GM19452 (cell line): ENCODE measurements at regions not wholly inside any gene's neighbourhood (a gene's known extent, or its start where the extent isn't known, plus 50 kb on each side); places are given as distances from the start of the nearest gene placed in this dataset.

ENCODE experiments used
- ATAC-seq: cut with Tn5 transposase; IDR thresholded peaks from one replicate; pipeline ENCODE4 v1.9.1; 2021; ENCODE audit not compliant: unreplicated experiment

GRCh38 chr5:152987131-152987530 is 503.3 kb upstream of the GRIA1 start:
- no peak for ATAC-seq

DNA sequence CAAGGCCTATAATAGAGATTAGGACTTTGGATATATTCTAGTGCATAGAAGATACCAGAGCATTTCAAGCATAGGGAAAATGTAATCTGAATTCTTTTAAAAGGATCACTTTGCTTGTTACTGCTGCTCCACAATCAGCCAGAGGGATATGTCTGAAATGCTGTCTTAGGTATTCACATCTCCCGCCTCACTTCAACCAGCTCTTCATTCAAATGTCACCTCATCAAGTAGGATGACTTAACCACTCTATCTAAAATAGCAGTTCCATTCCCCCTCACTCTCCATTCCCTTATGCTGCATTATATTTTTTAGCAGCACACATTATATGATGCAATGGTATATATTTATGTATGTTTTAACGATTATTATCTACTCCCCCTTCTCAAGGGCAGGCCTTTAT is 500.3 kb upstream of the GRIA1 start:
- ATAC-seq = no peak

- ATAC-seq = no peak
Measured at GRCh38 chr5:152990649-152991048, 499.8 kb upstream of the GRIA1 start.

- ATAC-seq = no peak
Measured at GRCh38 chr5:152994033-152994680, 496.3 kb upstream of the GRIA1 start.

DNA sequence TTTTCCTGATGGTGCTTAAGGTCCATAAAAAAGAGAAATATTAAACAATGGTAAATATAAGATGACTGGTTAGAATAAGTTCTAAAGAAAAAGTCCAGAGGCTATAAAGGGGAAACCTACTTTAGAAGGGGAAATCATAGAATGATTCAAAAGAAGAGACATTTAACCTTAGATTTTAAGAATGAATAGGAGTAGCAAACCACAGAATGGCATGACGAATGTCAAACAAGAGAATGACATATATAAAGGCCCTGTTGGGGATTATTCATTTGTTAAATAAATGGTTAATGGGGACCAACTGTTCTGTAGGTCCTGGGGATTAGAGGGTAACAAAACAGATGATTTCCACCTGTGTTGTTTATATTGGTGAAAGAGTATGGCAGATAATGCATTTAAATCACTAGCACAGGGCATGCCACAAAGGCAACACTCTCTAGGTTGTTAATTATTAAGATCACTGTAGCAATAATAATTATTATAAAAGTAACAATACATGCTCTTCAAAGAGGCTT is 495.2 kb upstream of the GRIA1 start:
- ATAC-seq = no peak

- no peak for ATAC-seq
Measured at GRCh38 chr5:153005711-153006110, 484.8 kb upstream of the GRIA1 start.

- ATAC-seq = no peak
Measured at GRCh38 chr5:153006681-153007080, 483.8 kb upstream of the GRIA1 start.

GRCh38 chr5:153014194-153014593 is 476.3 kb upstream of the GRIA1 start:
- no peak for ATAC-seq

GRCh38 chr5:153018121-153018520 is 472.3 kb upstream of the GRIA1 start:
- no peak for ATAC-seq

DNA sequence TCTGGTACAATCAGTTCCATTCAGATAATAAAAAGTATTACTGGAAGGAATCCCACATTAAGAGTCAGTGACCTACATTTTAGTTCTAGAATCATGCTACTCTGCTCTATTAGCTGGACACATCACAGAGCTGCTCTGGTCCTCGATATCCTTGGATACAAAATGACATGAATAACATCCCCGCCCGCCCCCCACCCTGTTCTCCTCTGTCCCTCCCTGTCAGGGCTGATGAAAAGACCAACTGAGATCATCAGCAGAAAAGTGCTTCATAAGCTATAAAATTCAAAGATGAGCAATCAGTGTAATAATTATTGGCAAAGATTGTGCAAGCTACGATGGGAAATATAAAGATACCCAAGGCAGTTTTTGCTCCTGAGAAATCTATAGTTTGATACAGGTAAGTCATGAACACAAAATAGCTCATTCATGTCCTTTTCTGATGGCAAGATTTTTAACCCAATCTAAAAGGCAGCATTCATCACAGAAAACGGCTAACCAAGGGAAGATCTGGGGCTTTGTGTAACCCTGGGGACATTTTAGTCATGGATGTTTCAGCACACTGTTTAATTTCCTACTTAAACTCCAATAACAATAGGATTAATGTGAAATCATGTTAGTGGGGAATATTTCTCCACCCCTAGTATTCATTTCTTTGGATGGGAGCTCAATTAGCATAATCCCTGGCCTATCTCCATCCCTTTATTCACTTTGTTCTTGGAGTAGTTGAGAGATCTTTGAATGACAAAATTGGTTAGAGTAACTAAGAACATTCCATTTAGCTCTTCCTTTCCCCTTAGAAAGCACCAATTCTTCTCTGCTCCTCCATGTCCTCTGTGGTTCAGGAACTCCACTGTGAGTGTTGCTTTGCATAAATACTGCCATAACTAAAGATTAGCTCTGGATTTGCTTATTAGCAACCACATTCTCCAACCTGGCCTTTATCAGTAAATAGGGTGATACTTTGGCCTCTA is 459.4 kb upstream of the GRIA1 start:
- no peak for ATAC-seq

- no peak for ATAC-seq
Measured at GRCh38 chr5:153039501-153039900, 451.0 kb upstream of the GRIA1 start.

GRCh38 chr5:153043886-153044285 is 446.6 kb upstream of the GRIA1 start:
- no peak for ATAC-seq

DNA sequence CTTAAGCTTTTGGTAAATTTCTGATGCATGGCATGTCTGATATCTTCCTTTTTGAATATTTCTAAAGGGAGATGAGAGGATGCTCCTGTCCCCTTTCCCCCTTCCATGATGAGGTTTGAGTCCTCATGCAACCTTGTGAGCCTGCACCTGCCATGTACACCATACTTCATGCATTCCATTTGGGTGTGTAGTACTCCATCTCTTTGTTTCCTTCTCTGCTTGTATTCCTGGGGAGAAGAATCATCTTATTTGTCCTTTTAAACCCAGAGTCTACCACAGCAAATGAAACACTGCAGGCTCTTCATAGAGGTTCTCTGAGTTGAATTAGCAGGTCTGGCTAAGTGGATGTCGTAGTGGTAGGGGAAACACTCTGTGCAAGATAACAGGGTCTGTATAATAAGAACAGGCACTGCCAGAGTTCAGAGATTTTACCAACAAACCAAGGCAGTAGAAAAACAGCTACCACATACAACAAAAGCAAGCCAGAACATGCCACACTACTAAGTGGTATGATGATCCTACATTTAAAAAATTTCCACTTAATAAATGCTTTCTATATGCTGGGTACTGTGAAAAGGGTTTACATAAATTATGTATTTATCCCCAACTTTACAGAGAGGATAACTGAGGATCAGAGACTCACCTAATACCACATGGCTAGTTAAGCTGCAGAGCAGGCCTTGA is 439.8 kb upstream of the GRIA1 start:
- no peak for ATAC-seq

- no peak for ATAC-seq
Measured at GRCh38 chr5:153066281-153066680, 424.2 kb upstream of the GRIA1 start.

- ATAC-seq = no peak
Measured at GRCh38 chr5:153067869-153068268, 422.6 kb upstream of the GRIA1 start.

GRCh38 chr5:153079396-153079795 is 411.1 kb upstream of the GRIA1 start:
- ATAC-seq = no peak

DNA sequence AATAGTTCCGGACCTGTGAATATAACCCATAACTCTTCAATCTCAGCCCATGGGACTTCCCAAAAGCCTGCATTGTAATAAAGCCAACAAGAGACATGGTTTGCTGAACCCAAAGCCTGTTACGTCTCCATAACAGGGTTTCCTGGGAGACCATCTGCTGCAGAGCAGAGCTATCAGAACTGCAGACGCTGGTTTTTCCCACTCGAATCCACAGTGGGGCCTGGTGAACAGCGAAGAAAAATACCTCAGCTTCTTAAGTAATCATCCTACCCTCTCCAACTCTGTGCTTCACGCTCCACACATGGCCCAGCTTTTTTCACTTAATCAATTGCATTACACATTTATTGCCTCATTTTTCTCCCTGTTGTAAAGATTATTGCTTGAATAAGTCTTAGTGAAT is 409.5 kb upstream of the GRIA1 start:
- ATAC-seq = no peak

DNA sequence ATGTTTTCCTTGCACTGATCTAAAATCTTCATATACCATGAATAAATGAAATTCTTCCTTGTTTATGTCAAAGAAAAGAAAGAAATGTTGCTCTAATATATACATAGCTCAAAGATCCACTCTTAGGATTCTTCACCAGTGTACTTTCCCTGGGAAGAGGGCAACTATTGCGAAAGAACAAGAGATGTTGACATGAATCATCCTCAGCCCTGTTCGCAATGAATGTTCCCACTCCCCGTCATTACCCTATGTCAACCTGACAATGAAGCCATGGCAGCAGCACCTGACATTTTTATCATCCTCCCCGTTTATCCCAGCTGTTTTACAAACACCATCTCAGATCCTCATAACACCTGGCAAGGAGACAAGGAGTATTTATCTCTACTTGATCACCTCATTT is 409.1 kb upstream of the GRIA1 start:
- no peak for ATAC-seq

- no peak for ATAC-seq
Measured at GRCh38 chr5:153084511-153084910, 406.0 kb upstream of the GRIA1 start.

- ATAC-seq = no peak
Measured at GRCh38 chr5:153086486-153086885, 404.0 kb upstream of the GRIA1 start.

DNA sequence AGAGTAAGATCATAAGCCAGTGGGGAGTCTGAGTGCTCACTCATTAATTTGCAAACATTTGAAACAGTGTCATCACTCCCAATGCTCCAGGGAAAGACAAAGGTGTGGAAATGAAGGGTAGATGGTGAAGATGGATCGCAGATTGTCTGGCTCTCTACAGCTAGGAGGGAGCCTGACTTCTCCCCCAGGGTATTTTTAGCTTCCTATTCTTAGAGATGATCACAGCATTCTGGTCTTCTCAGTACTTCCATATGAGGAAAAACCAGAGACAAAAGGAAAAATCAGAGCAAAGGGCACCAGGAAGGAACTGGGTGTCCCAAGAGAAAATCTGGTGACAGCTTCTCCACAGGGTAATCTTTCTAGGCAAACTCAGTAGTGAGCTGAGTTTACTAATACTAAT is 401.9 kb upstream of the GRIA1 start:
- ATAC-seq = no peak

- no peak for ATAC-seq
Measured at GRCh38 chr5:153094333-153094732, 396.1 kb upstream of the GRIA1 start.
